NCI-H1436 treated with DMSO at 0.1 percent for 48 hours (cell line): ENCODE measurements at regions not wholly inside any gene's neighbourhood (a gene's known extent, or its start where the extent isn't known, plus 50 kb on each side); places are given as distances from the start of the nearest gene placed in this dataset.

Source experiments
- DNase-seq: peaks from one replicate; lab custom pipeline; 2025; lab: John Stamatoyannopoulos, UW

DNA sequence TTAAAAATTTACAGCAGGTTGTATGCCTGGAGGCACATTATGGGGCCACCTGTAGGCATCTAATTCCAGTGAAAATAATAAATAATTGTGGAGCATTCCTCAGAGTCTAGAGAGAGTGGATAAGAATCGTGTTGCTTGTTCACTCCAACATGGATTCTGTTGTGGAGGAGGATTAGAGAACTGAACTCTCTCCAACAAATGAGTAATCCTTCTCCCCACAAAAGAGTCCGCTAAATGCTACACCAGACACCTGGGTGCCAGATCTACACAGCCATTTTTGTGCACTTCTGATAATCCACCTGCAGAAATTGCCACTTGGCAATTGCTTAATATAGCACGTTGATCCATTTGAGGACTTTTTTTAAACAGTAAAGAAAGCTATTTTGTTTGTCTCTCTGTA, 113.7 kb upstream of the DPYD start:
- peak; percentile 47 for DNase-seq

DNA sequence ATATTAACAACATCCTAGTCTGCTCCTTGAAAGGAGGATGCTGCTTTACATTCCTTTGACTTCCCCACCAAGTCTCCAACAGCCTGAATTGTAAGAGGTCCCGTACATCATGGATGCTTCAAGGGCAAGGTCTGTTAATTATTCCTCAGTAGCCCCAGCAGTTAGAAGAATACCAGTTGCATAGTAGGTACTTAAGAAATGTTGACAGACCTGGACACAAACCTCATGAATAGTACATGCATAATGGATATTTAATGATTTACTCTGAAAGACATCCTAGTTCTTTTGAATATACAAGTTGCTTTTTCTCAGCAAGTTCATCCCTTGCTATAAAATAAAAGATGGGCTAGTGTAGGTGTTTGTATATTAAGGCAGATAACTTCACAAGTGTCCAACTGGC, 112.1 kb upstream of the DPYD start:
- DNase-seq: no peak

DNA sequence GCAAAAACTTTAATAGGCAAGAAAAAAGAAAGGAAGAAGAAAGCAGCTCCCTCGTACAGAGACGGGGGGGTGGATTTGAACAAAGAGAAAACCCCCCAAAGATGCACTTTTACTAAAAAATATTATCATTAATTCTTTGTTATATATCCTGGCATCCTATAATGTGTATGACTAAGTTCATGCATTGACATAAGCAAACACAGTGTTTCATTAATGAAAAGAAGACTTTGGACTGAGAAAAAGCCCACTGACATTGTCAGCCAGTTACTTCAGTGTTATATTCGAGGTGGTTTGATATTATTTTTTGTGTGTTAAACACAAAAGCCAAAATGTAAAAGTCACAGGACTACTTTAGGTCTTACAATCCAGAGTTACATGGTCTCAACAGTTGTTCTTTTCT, 110.1 kb upstream of the DPYD start:
- DNase-seq: no peak

DNA sequence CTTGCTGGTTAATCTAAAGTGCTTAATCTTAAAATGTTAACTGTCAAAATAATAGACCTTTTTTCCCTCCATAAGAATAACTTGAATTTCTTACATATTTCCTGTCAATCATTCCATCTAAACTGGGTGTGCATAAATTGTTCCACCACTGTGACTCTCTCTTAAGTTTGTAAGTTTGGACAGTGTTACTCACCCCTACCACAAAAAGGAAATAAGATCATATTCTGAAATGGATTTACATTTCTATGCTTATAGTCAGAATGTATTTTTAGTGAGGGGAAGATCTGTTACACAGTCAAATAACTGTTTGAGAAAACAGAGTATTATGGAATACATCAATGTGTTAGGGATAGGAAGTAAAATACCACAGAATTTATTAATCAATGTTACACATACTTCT, 109.6 kb upstream of the DPYD start:
- DNase-seq: no peak

DNA sequence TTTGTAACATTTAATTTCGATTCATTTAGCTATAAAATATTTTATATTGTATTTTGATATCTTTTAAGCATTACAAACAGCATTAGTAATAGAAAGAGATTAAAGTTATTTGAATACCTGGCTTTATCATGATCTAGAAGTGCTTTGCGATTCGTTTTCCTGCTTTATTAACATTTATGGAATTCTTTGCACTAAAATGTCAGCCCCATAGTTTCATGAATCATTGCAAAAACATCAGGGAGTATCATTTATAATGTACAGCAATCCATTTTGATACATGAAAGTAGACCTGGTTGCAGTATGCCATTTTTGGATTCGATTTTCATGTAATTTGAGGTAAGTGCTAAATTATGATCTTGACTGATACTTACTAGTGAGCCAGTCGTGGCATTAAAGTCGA, 108.0 kb upstream of the DPYD start:
- no peak for DNase-seq

DNA sequence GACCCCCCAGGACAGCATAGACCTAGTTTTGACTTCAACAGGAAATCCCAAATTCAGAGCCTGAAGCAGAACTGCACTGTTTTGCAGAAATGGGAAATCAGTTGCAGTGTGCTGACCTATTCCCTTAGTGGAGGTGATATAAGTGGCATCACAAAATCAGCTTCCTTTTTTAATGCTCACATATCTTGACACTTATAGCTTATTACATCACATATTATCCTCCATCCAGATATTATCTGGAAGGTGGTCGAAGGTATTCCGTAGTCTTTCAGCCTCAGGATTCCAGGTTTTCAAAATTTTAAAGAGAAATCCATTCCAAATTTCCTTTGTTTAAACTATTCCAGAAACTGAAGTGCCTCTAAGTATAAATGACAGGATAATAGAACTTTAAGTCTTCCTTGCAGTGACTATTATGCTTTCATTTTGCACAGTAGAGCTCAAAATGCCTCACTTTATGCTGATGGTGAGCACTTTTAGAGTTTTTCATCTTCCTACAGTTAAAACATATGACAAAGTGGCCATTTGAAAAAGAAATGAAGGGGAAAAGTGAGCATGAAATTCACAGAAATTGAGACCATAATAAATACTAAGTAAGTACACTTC, 106.4 kb upstream of the DPYD start:
- DNase-seq: no peak

DNA sequence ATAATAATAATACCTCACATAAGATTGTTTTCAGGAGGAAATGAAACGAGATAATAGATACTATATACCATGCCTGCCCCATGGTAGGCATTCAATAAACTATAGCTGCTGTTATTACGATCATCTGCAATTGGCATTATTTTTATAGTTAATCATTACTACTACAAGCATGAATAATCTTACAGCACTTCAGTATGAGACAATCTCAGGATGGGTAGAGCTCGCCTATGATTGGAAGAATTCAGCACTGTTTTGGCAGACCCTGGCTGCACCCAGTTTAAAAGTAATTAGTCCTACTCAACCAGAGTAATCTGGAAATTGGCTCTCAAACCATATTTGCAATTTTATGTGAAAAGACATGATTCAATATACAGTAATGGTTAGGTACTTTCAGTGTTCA, 105.0 kb upstream of the DPYD start:
- no peak for DNase-seq

DNA sequence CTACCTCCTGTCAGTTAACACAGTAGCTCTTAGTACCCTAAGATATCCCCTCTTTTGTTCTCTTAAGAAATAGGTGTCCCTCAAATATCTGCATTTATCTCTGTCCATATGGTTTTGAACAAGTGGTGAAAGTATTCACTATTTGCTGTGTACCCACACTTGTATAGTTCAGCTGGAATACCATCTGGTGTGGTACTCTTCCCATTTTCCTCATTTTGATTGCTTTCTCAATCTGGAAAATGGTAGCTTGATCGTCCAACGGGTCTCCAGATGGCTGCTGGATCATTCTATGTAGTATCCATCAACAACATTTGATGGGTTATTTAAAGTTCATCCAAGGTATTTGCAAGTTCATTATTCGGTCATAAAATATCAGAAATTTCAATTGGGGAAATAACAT, 100.3 kb upstream of the DPYD start:
- DNase-seq: no peak

DNA sequence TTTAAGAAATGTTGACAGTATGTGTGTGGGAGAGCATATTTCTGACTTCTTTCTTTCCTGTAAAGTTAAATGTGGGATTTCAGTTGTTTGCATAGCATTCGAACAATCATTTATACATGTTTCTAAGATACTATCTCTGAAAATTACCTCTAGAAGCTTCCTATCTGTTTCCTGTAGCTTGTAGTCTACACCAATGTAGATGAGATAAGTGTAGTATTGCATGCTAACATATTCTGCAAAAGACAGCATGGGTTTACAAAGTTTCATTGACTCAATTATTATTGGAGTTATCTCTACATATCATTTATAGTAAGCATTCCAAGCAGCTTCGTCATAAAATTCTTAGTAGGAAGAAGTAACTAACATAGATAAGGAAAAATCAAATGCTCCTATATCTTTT, 98.9 kb upstream of the DPYD start:
- no peak for DNase-seq

DNA sequence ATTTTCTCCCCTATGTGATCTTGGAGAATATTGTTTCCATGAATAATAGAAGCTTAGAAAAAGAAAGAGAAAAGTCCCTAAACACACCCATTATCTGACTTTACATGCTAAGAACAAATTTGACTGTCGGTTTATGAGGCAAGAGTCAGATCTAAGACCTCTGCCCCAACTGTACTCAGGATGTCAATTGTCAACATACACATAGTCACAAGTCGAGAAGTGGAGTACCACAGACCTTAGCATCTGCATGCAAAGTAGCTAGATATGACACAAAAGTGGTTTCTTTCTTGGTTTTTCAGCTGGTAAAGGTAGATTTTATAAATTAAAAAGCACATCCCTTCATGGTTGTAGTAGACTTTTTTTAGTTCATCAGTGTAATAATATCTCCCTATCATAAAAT, 97.2 kb upstream of the DPYD start:
- no peak for DNase-seq

DNA sequence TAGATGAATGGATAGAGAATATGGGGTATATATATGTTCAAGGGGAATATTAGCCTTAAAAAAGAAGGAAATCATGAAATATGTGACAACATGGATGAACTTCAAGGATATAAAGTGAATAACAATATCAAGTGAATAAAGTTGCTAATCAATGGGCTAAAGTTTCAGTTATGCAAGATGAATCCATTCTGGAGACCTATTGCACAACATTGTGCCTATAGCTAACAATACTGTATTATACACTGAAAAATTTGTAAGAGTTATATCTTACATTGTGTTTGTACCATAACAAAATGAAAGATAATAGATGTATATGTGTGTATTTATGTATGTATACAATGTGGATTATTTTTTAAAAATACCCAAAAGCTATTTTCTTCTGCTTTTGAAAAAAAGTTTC, 96.3 kb upstream of the DPYD start:
- no peak for DNase-seq

DNA sequence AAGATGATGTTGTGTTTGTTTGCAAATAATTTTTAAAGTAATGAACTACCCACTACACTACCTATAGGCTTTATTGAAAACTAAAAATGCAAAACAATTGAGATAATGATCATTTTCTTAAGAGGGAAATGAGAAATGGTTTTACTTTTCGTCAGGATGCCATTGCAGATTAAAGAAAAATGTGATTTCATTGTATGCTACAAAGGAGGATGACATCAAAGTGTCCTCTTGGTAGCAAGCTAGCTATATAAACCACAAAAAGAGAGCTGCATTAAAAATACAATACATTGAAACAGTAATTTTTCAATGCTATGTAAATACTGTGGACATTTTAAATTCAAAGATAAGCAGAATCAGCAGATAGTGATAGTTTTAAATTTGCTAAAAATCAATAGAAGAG, 87.5 kb upstream of the DPYD start:
- no peak for DNase-seq

DNA sequence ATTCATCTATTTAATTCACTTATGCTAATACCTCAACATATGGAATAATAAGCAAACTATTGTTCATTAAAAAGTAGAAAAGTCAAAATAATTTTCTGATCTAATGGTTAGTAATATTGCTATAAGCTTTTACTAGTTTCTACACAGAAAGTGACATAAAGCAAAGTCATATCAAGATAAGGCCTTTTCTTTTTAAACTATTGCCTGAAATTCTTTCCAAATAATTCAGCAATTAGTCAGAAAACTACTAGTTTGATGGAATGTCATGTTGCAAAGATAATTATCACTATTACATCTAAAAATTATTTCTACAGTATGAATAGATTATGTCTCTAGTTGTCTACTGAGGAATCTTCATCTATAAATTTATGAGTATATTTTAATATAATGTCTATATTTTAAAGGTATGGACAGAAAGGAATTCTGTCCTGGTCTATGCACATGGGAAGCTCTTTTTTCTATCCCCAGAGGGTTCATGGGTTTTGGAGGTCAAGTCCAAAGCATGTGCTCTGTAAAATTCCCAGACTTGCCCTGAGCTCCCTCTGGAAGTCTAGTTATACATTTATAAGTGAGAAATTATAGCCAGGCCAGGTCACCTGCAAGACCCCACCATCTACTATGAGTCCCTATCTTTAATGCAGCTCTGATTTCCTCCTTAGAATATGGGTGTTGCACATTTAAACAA, 84.6 kb upstream of the DPYD start:
- DNase-seq: no peak

DNA sequence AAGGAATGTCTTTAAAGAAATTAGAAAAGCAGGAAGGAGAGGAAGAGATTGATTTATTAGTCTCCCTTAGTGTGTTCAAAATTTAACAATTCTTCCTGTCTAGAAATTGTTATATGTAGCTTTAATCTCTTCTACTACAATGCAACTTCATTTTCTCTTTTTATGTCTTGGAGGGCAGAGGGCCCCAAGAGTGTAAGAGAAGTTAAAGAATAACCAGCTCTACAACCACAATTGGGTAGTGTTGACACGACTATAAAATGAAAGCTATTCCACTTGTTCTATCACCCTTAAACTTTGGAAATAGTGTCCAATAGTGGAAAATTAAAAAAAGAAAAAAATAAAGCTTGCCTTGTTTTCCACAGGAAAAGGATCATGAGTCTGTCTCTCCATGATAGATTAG, 82.6 kb upstream of the DPYD start:
- no peak for DNase-seq

DNA sequence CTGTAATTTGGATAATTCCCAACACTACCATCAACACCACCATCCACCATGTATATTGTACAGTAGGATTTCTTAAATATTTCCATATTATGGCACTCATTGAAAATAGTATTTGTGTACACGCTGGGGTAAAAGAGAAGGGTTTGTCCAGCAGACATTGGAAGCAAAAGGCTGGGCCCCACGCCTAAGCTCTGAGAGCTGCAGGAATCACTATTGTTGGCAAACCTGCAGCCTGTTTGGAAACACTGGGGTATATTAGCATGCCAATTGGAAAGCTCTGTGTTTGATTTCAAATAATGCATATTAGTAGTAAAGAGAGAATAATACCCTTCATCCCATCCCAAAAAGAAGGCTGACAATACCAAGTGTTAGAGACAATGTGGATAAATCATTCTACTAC, 81.5 kb upstream of the DPYD start:
- DNase-seq: no peak

DNA sequence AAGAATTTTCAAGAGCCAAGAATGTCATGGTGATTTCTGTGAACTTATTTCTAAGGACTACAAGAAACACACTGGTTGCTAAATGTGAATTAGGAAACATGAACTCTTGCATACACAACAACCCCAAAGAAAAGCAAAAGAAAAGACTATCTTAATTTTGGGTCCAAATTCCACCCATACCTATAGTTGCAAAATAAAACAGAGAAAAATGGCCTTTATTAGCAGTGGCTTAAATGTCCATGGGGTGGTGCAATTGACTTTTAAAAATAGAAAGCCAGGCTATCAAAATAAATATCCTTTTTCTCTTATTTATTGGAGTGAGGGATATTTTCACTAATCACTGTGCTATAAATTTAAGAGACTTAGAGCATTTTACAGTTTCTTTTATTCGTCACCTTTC, 80.9 kb upstream of the DPYD start:
- DNase-seq: no peak

DNA sequence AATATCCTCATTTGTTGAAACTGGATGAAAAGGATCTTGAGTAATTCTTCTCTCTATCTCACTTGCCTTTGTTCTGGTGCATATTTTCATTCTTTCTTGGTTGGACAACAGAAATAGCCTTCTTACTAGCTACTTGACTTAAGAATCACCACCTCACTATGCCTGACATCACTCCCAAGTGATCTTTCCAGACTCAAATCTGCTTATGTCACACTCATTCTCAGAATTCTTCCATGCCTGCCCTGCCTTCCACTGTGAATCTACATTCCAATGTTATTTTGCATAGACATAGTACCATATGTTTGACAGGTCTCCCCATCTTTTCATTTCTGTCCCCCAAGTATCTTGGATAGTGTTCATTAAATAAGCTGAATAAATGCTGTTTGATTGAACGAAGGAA, 78.5 kb upstream of the DPYD start:
- no peak for DNase-seq

DNA sequence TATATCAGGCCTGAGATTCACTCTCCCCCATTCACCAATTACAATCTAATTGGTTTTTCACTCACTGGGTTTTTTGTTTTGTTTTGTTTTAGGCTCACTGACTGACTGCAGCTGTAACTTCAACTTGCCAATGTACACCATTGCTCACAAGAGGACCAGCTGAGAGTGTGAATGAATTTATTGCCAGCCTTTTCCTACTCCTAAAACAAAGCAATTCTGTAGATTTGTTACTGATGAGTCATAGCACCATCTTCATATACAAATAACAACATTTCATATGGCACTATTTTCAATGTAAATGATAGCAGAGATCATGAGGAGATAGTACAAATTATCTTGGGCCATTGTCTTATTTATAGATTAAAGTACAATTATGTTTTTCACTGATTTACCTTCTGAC, 76.0 kb upstream of the DPYD start:
- DNase-seq: no peak

DNA sequence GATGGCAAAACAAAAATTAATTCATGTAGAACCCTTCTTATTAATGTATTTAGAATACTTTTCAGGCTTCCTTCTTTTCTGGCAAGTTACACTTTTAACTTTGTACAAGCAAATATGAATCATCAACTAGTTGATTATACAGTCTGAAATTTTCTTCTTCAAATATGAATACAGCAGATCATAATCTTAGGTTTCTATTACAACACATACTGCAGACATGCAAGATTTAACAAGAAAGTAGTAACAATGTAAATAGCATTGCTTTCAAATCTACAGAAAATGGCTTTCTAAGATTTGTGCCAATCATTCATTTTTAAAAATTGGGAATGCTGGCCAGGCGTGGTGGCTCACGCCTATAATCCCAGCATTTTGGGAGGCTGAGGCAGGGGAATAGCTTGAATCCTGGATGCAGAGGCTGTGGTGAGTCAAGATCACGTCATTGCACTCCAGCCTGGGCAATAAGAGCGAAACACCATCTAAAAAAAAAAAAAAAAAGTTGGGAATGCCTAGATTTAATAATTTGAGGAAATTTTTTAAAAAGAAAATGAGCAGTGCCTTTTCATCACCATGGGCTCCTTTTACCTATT, 68.4 kb upstream of the DPYD start:
- no peak for DNase-seq

DNA sequence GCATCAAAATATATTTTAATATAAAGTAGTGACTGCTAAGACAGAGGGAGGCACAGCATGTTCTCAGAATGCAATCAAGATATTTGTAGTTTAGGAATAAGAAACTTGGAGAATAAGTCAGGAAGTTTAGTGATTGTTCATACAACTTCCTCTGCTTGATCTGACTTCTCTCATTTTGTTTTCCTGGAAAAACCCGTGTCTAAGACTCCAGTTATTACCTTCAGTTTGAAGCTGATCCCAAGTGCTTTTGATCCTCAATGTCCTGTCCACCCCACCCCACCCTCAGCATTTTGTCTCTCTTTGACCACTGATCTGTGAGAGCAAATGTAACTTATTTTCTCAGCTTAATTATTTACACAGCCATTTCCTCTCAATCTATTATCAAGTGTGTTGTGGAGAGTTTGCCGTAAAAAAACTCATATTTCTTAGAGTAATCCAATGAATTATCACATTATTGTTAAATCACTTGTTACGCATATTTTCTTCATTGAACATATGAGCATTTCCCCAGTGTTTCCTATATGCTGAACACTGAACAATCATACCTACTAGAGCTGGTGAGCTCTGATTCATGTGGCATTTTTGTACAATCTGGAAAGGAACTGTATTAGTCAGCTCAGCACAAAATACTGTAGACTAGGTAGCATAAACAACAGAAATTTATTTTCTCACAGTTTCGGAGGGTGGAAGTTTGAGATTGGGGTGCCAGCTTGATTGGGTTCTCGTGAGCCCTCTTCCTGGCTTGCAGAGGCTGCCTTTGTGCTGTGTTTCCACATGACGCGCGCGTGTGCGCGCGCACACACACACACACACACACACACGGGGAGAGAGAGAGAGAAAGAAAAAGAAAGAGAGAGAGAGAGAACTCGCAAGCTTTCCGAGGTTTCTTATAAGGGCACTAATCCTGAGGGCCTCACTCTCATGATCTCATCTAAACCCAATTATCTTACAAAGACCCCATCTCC, 65.5 kb upstream of the DPYD start:
- DNase-seq: no peak

DNA sequence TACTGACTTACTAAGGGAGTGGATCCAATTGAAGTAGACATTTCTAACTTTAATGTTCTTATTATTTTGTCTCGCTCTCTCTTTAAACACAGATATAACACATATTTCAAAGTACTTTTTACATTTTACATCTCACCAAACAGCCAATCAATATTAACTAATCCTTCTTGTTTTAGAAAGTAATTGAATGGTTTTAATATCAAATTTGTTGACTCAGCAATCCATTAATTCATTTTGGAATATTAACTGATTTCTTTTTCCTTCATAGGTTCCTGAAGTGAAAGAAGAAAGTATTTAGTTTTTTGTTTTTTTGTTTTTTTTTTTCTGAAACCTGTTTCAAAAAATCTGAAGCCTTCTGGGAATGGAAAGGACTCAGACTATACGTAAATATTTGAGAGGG, 62.3 kb upstream of the DPYD start:
- DNase-seq: no peak

DNA sequence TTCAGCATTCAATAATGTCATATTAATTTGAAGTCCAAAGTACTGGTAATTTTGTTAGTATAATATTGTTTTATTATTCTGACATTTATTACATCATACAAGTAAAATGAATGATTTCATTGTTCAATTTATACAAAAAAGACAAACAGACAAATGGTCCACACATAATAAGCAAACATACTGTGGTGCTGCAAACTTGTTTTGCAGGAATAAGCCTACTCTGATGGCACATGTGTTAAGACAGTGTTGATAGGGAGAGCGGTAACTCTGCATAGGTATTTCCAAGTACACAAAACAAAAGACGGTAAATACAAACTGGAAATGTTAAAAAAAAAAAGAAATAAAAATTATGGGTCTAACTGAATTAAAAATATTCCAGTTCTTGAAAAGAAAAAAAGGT, 59.7 kb upstream of the DPYD start:
- no peak for DNase-seq

DNA sequence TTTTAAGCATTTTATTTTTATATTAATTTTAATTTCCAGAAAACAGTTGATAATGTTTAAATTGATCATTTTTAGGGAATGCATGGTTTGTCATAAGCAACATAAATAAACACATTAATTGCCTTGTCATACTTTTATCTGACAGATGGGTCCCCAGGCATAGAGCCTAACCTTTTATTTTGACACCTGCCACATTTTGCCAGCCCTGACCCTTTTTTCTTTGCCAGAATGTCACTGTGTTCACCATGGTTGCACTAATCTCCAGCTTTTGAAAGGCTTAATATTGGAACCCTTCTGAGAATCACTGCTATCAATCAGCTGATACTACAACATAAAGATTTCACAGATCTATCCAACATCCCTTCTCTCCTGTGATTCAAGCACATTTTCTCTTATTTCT, 56.0 kb upstream of the DPYD start:
- DNase-seq: no peak
